ENCODE measurements at regions not wholly inside any gene's neighbourhood (a gene's known extent, or its start where the extent isn't known, plus 50 kb on each side); places are given as distances from the start of the nearest gene placed in this dataset.

- BruUV-seq (replicated peaks), result no TSS peak
- no peak overlapping the region for H3K4me2 ChIP-seq (ENCODE audit: insufficient read depth, low read length)
- intact Hi-C loops (cut with micrococcal nuclease), result no loop called here
- no peaks in the 10 kb centered on the region for H3K36me3 ChIP-seq (ENCODE audit: control insufficient read depth in 2 of 2, extremely low read depth in 1 of 2, insufficient read depth in 2 of 2, low read length in 2 of 2)
- H3K27me3 ChIP-seq (ENCODE audit: control insufficient read depth in 2 of 2, insufficient read depth in 2 of 2, low read length in 2 of 2), result peaks cover 0 to 4% of the 10 kb centered on the region in 2 experiments
- H3K9me1 ChIP-seq (replicated peaks; ENCODE audit: control insufficient read depth, extremely low read depth, insufficient read depth, low read length), result no peaks in the 10 kb centered on the region
- H2AFZ ChIP-seq (ENCODE audit: low read depth, low read length), result no peak overlapping the region
- ChIA-PET CTCF (interaction anchor here (0.6 to 1.6 kb wide), 2 partner anchors 10 to 14 kb away, joined by 3 to 5 read pairs; no protein-coding TSS in a partner anchor), POLR2A (no interaction called here)
- H3K4me3 ChIP-seq (replicated peaks in 1 of 3; ENCODE audit: insufficient read depth in 1 of 3, low read depth in 1 of 3, low read length in 3 of 3), result no peak overlapping the region
- TF ChIP-seq FOS (IDR thresholded peaks at IDR 0.05; ENCODE audit: borderline replicate concordance, insufficient read depth, low read length) (no peak), JUN (IDR thresholded peaks at IDR 0.05; ENCODE audit: borderline replicate concordance, insufficient read depth, insufficient read length, low read depth) (no peak), MYC (IDR thresholded peaks at IDR 0.05; ENCODE audit: low read depth, low read length) (no peak), POLR2A (IDR thresholded peaks at IDR 0.05; ENCODE audit: low read depth, low read length) (no peak), POLR2AphosphoS5 (IDR thresholded peaks at IDR 0.05; ENCODE audit: insufficient read depth, low read depth, low read length) (no peak), GATA2 (IDR thresholded peaks at IDR 0.05; ENCODE audit: insufficient read depth, insufficient read length, low read depth, low read length) (no peak), EZH2 (IDR thresholded peaks at IDR 0.05; ENCODE audit: borderline replicate concordance, low read depth, low read length, severe bottlenecking) (no peak), CTCF (IDR thresholded peaks at IDR 0.05; ENCODE audit: extremely low read depth in 1 of 2, insufficient read depth in 1 of 2, low read depth in 1 of 2, low read length in 2 of 2) (no peak), MAX (IDR thresholded peaks at IDR 0.05; ENCODE audit: insufficient read depth, insufficient read length) (no peak)
- dilution Hi-C loops (cut with MboI; ENCODE audit: extremely low pct_ligation_motif_present, low sequenced_read_pairs), result no loop called here
- H3K4me1 ChIP-seq (ENCODE audit: control insufficient read depth, extremely low read depth, insufficient read depth, low read length), result no peaks in the 10 kb centered on the region
- H4K20me1 ChIP-seq (replicated peaks; ENCODE audit: control insufficient read depth, extremely low read depth, insufficient read depth, low read length), result no peaks in the 10 kb centered on the region
- DNase-seq (ENCODE audit: low read depth, low spot score), result no peak
- no peak overlapping the region for H3K9ac ChIP-seq (replicated peaks; ENCODE audit: extremely low read depth, insufficient read depth, low read length)
- H3K79me2 ChIP-seq (ENCODE audit: control insufficient read depth, insufficient read depth, low read length), result no peaks in the 10 kb centered on the region
- no peak overlapping the region for H3K27ac ChIP-seq (ENCODE audit: insufficient read depth, low read depth, low read length)
- no peaks in the 10 kb centered on the region for H3K9me3 ChIP-seq (replicated peaks; ENCODE audit: control insufficient read depth, insufficient read depth, low read length)
- FAIRE-seq, result no peak
Observed at GRCh38 chr10:125510998-125511397, 172.0 kb downstream of the TEX36 start.
